H1 (cell line): ENCODE measurements at regions not wholly inside any gene's neighbourhood (a gene's known extent, or its start where the extent isn't known, plus 50 kb on each side); places are given as distances from the start of the nearest gene placed in this dataset.

Experiments
- CTCF ChIA-PET: fragments of 300-600 bp; sonication (Branson Sonifier 250); formaldehyde crosslinking; loops from one replicate; lab custom pipeline; 2021; ENCODE audit not compliant: partially characterized antibody; lab: Charles Lee
- POLR2A ChIA-PET: fragments of 300-600 bp; sonication (Branson Sonifier 250); formaldehyde crosslinking; loops from one replicate; lab custom pipeline; 2021; ENCODE audit warnings: inconsistent platforms; ENCODE audit not compliant: partially characterized antibody; lab: Charles Lee
- DNase-seq, 2 experiments: peaks; one replicate each; pipeline versions ENCODE4 v3.0.0 to v3.0.0-alpha.2; 2010 to 2022; ENCODE audit warnings: low spot score in 2 of 2, low read depth in 1 of 2, mixed read lengths in 1 of 2
- FAIRE-seq: peaks from 2 replicates; lab custom pipeline; 2011; peaks lifted over from hg19 to GRCh38; lab: Jason Lieb, UNC
- H2AFZ ChIP-seq: 2 replicates; pipeline ENCODE4 v1.8.1; 2012; ENCODE audit warnings: low read length, inconsistent platforms
- H2AK5ac ChIP-seq: 2 replicates; pipeline ENCODE4 v1.6.1; 2013; ENCODE audit warnings: low read depth, low read length
- H2BK120ac ChIP-seq: replicated peaks from 2 replicates; pipeline ENCODE3; 2013; ENCODE audit warnings: low read depth, low read length, inconsistent platforms
- H2BK12ac ChIP-seq: 2 replicates; pipeline ENCODE4 v1.6.1; 2013; ENCODE audit warnings: low read depth, low read length
- H2BK15ac ChIP-seq: 2 replicates; pipeline ENCODE4 v1.6.1; 2013; ENCODE audit warnings: low read length
- H2BK20ac ChIP-seq: 2 replicates; pipeline ENCODE4 v1.6.1; 2013; ENCODE audit warnings: low read length
- H2BK5ac ChIP-seq: 2 replicates; pipeline ENCODE4 v1.6.1; 2013; ENCODE audit warnings: low read depth, low read length
- H3K14ac ChIP-seq: 2 replicates; pipeline ENCODE4 v1.6.1; 2013; ENCODE audit warnings: inconsistent platforms; ENCODE audit not compliant: insufficient read length
- H3K18ac ChIP-seq: 2 replicates; pipeline ENCODE4 v1.6.1; 2013; ENCODE audit warnings: low read length; ENCODE audit errors: extremely low read depth
- H3K23ac ChIP-seq: 2 replicates; pipeline ENCODE4 v1.6.1; 2013; ENCODE audit warnings: inconsistent platforms; ENCODE audit not compliant: insufficient read length
- H3K23me2 ChIP-seq: 2 replicates; pipeline ENCODE4 v1.6.1; 2013; ENCODE audit warnings: low read depth, low read length
- H3K27ac ChIP-seq: 2 replicates; pipeline ENCODE4 v1.6.1; 2011; ENCODE audit warnings: low read depth, low read length, inconsistent platforms
- H3K27me3 ChIP-seq, 4 experiments: replicated peaks in 1 of 4; 1 replicate in 1 of 4; 2 replicates in 3 of 4; pipeline versions ENCODE4 v1.6.1 to v1.8.1; 2011 to 2013; ENCODE audit warnings: low read length in 3 of 4, mild to moderate bottlenecking in 3 of 4, inconsistent platforms in 2 of 4, mixed read lengths in 2 of 4, moderate library complexity in 1 of 4; ENCODE audit not compliant: control insufficient read depth in 3 of 4, insufficient read depth in 3 of 4; ENCODE audit errors: extremely low read depth in 1 of 4
- H3K36me3 ChIP-seq, 4 experiments: 2 replicates each; pipeline versions ENCODE4 v1.6.1 to v1.8.1; 2011 to 2013; ENCODE audit warnings: mild to moderate bottlenecking in 4 of 4, low read length in 3 of 4, moderate library complexity in 2 of 4, control low read depth in 1 of 4, inconsistent platforms in 1 of 4; ENCODE audit not compliant: insufficient read depth in 4 of 4, control insufficient read depth in 2 of 4
- H3K4ac ChIP-seq: replicated peaks from 2 replicates; pipeline ENCODE3; 2013; ENCODE audit warnings: low read length, low read depth, mixed read lengths, inconsistent platforms; ENCODE audit not compliant: insufficient read length
- H3K4me1 ChIP-seq, 4 experiments: replicated peaks in 1 of 4; 1 replicate in 1 of 4; 2 replicates in 3 of 4; pipeline versions ENCODE4 v1.6.1 to v1.8.1; 2011 to 2013; ENCODE audit warnings: low read length in 3 of 4, inconsistent platforms in 2 of 4, mixed read lengths in 1 of 4; ENCODE audit not compliant: insufficient read depth in 4 of 4, control insufficient read depth in 3 of 4
- H3K4me2 ChIP-seq, 2 experiments: 2 replicates each; pipeline versions ENCODE4 v1.6.1 to v1.8.1; 2011 to 2013; ENCODE audit warnings: low read depth in 2 of 2, low read length in 2 of 2, control low read depth in 1 of 2, inconsistent platforms in 1 of 2, mild to moderate bottlenecking in 1 of 2; ENCODE audit not compliant: insufficient read depth in 1 of 2
- H3K4me3 ChIP-seq, 4 experiments: fragments of 200-600, 300-600 bp in 1 of 4; sonication (generic), shearing (Covaris generic), sonication (Bioruptor Twin) in 1 of 4; 2 replicates each; pipeline versions ENCODE4 v1.5.1 to v1.8.1; 2011 to 2016; ENCODE audit warnings: low read length in 4 of 4, low read depth in 3 of 4, control low read depth in 2 of 4, inconsistent platforms in 2 of 4, mild to moderate bottlenecking in 2 of 4, mixed read lengths in 1 of 4, moderate library complexity in 1 of 4; ENCODE audit not compliant: insufficient read depth in 2 of 4; ENCODE audit errors: extremely low read depth in 1 of 4
- H3K56ac ChIP-seq: replicated peaks from 2 replicates; pipeline ENCODE3; 2013; ENCODE audit warnings: low read depth, mild to moderate bottlenecking, mixed read lengths, low read length, inconsistent platforms; ENCODE audit not compliant: insufficient read length
- H3K79me1 ChIP-seq: 2 replicates; pipeline ENCODE4 v1.6.1; 2013; ENCODE audit warnings: low read depth, low read length, control low read depth
- H3K79me2 ChIP-seq, 2 experiments: 2 replicates each; pipeline versions ENCODE4 v1.6.1 to v1.8.1; 2012 to 2013; ENCODE audit warnings: low read length in 2 of 2, mild to moderate bottlenecking in 2 of 2, inconsistent platforms in 1 of 2; ENCODE audit not compliant: insufficient read depth in 2 of 2, control insufficient read depth in 1 of 2
- H3K9ac ChIP-seq, 4 experiments: replicated peaks in 1 of 4; 1 replicate in 1 of 4; 2 replicates in 3 of 4; pipeline versions ENCODE4 v1.6.1 to v1.8.1; 2011 to 2013; ENCODE audit warnings: low read depth in 3 of 4, low read length in 3 of 4, control low read depth in 2 of 4, mild to moderate bottlenecking in 2 of 4, moderate library complexity in 2 of 4, inconsistent platforms in 1 of 4; ENCODE audit errors: extremely low read depth in 1 of 4
- H3K9me3 ChIP-seq, 2 experiments: 2 replicates each; pipeline versions ENCODE4 v1.6.1 to v1.8.1; 2012 to 2013; ENCODE audit warnings: mild to moderate bottlenecking in 2 of 2, moderate library complexity in 2 of 2, control low read depth in 1 of 2, inconsistent platforms in 1 of 2, low read depth in 1 of 2, low read length in 1 of 2, mixed read lengths in 1 of 2; ENCODE audit not compliant: insufficient read depth in 2 of 2
- H4K20me1 ChIP-seq, 2 experiments: replicated peaks in 1 of 2; 2 replicates each; pipeline versions ENCODE3 to v1.8.1; 2011 to 2013; ENCODE audit warnings: inconsistent platforms in 2 of 2, low read length in 2 of 2, mild to moderate bottlenecking in 1 of 2; ENCODE audit not compliant: insufficient read depth in 2 of 2, control insufficient read depth in 1 of 2
- H4K5ac ChIP-seq: 2 replicates; pipeline ENCODE4 v1.6.1; 2013; ENCODE audit warnings: low read length, low read depth, mixed read lengths, inconsistent platforms; ENCODE audit not compliant: insufficient read length
- H4K8ac ChIP-seq: 2 replicates; pipeline ENCODE4 v1.8.0; 2013; ENCODE audit warnings: mild to moderate bottlenecking, moderate library complexity, low read length, inconsistent platforms; ENCODE audit not compliant: insufficient read depth; ENCODE audit errors: extremely low read depth
- H4K91ac ChIP-seq: replicated peaks from 2 replicates; pipeline ENCODE3; 2013; ENCODE audit warnings: low read length, mixed read lengths, inconsistent platforms; ENCODE audit not compliant: insufficient read length
- CTBP2 ChIP-seq: IDR thresholded peaks from 2 replicates; pipeline ENCODE4 v1.7.0; 2011; ENCODE audit warnings: borderline replicate concordance, mild to moderate bottlenecking, moderate library complexity, mixed read lengths, low read length; ENCODE audit not compliant: insufficient read depth, insufficient read length
- POLR2A ChIP-seq, 2 experiments: IDR thresholded peaks; 1 replicate in 1 of 2; 2 replicates in 1 of 2; pipeline ENCODE4 v1.6.1; 2011; ENCODE audit warnings: low read depth in 2 of 2, low read length in 2 of 2, mild to moderate bottlenecking in 2 of 2; ENCODE audit errors: control extremely low read depth in 1 of 2
- WGBS, 2 experiments: shearing (Covaris generic) in 1 of 2; methylation state at CpG; one replicate each; pipeline versions ENCODE4 v1.1.6 to v1.1.7; 2013 to 2015; ENCODE audit warnings: low lambda C conversion rate in 2 of 2, mixed read lengths in 2 of 2, inconsistent platforms in 1 of 2, low coverage in 1 of 2, missing lambda C conversion rate in 1 of 2; ENCODE audit not compliant: insufficient replicate concordance in 2 of 2, insufficient coverage in 1 of 2, insufficient read length in 1 of 2; ENCODE audit errors: extremely low coverage in 1 of 2, missing lambda C conversion rate in 1 of 2; 5-methylcytosine and 5-hydroxymethylcytosine counted together

GRCh38 chr10:24777196-24777595, 53.5 kb upstream of the ARHGAP21 start:
- H2BK120ac ChIP-seq, result no peak overlapping the region
- H3K56ac ChIP-seq, result no peak overlapping the region
- no peaks in the 10 kb centered on the region for H3K4me1 ChIP-seq
- H2BK20ac ChIP-seq, result no peak overlapping the region
- no peaks in the 10 kb centered on the region for H3K79me1 ChIP-seq
- no peaks in the 10 kb centered on the region for H3K9me3 ChIP-seq
- H4K91ac ChIP-seq, result no peak overlapping the region
- H3K36me3 ChIP-seq, result no peaks in the 10 kb centered on the region
- H3K14ac ChIP-seq, result no peak overlapping the region
- no peak overlapping the region for H3K4me2 ChIP-seq
- H2BK15ac ChIP-seq, result no peak overlapping the region
- no peak overlapping the region for H2BK5ac ChIP-seq
- no peaks in the 10 kb centered on the region for H4K20me1 ChIP-seq
- no peak overlapping the region for H3K23ac ChIP-seq
- H4K5ac ChIP-seq, result no peak overlapping the region
- H3K27me3 ChIP-seq, result no peaks in the 10 kb centered on the region
- H4K8ac ChIP-seq, result no peak overlapping the region
- WGBS, 2 experiments, result 92% methylated on average over 3 of the region's 3 CpGs; no CpG with 5 or more reads in 1 of the 2 experiments
- no peak for DNase-seq
- no peaks in the 10 kb centered on the region for H3K79me2 ChIP-seq
- no peak overlapping the region for H3K27ac ChIP-seq
- H3K4ac ChIP-seq, result no peak overlapping the region
- ChIA-PET CTCF (no interaction called here), POLR2A (no interaction called here)
- no peaks in the 10 kb centered on the region for H3K23me2 ChIP-seq
- FAIRE-seq, result no peak
- no peak overlapping the region for H3K9ac ChIP-seq
- no peak overlapping the region for H3K4me3 ChIP-seq
- no peak overlapping the region for H2BK12ac ChIP-seq
- no peak overlapping the region for H2AK5ac ChIP-seq
- no peak overlapping the region for H2AFZ ChIP-seq
- no peak overlapping the region for H3K18ac ChIP-seq
- TF ChIP-seq POLR2A (IDR thresholded peaks at IDR 0.05; ENCODE audit: control extremely low read depth in 1 of 2, low read depth in 2 of 2, low read length in 2 of 2) (no peak), CTBP2 (no peak)
